DMS53 (cell line): ENCODE measurements at regions not wholly inside any gene's neighbourhood (a gene's known extent, or its start where the extent isn't known, plus 50 kb on each side); places are given as distances from the start of the nearest gene placed in this dataset.
"Not testable (repeated sequence)": the region's sequence is repeated elsewhere in the genome, so short reads cannot be mapped to it uniquely, and the experiment has no call there.

Experiments
- DNase-seq: peaks from one replicate; lab custom pipeline; 2025; lab: John Stamatoyannopoulos, UW

- DNase-seq = peak; percentile 32
Measured at GRCh38 chr11:97557399-97557798, 1167.6 kb downstream of the JRKL start.

- peak; percentile 24 for DNase-seq
Measured at GRCh38 chr11:97567801-97568200, 1178.0 kb downstream of the JRKL start.

- no peak for DNase-seq
Measured at GRCh38 chr11:97570636-97571035, 1180.8 kb downstream of the JRKL start.

GRCh38 chr11:97573771-97574170 lies 1184.0 kb downstream of the JRKL start:
- DNase-seq = peak; percentile 75

GRCh38 chr11:97574976-97575665 lies 1185.3 kb downstream of the JRKL start:
- DNase-seq = no peak

GRCh38 chr11:97607291-97608000 lies 1217.6 kb downstream of the JRKL start:
- DNase-seq = no peak

- DNase-seq = peak; percentile 46
Measured at GRCh38 chr11:97610000-97610399, 1220.2 kb downstream of the JRKL start.

- DNase-seq = no peak
Measured at GRCh38 chr11:97610854-97611253, 1221.0 kb downstream of the JRKL start.

- DNase-seq = no peak
Measured at GRCh38 chr11:97611345-97611744, 1221.5 kb downstream of the JRKL start.

- DNase-seq = no peak
Measured at GRCh38 chr11:97614606-97615005, 1224.8 kb downstream of the JRKL start.

- DNase-seq = no peak
Measured at GRCh38 chr11:97615546-97615945, 1225.7 kb downstream of the JRKL start.

GRCh38 chr11:97617031-97617430 lies 1227.2 kb downstream of the JRKL start:
- no peak for DNase-seq

- DNase-seq = no peak
Measured at GRCh38 chr11:97620007-97620406, 1230.2 kb downstream of the JRKL start.

- no peak for DNase-seq
Measured at GRCh38 chr11:97621282-97621681, 1231.5 kb downstream of the JRKL start.

- no peak for DNase-seq
Measured at GRCh38 chr11:97622795-97623194, 1233.0 kb downstream of the JRKL start.

GRCh38 chr11:97636741-97637140 lies 1246.9 kb downstream of the JRKL start:
- DNase-seq = not testable (repeated sequence)

GRCh38 chr11:97637701-97638100 lies 1247.9 kb downstream of the JRKL start:
- DNase-seq = no peak

GRCh38 chr11:97638641-97639224 lies 1248.9 kb downstream of the JRKL start:
- DNase-seq = no peak

- no peak for DNase-seq
Measured at GRCh38 chr11:97641988-97642387, 1252.2 kb downstream of the JRKL start.

GRCh38 chr11:97645736-97646135 lies 1255.9 kb downstream of the JRKL start:
- no peak for DNase-seq

GRCh38 chr11:97656356-97656755 lies 1266.5 kb downstream of the JRKL start:
- no peak for DNase-seq

GRCh38 chr11:97657852-97658251 lies 1268.0 kb downstream of the JRKL start:
- no peak for DNase-seq

- no peak for DNase-seq
Measured at GRCh38 chr11:97667057-97667456, 1277.2 kb downstream of the JRKL start.
